Tibial artery (tissue), 4 donors: ENCODE measurements at regions not wholly inside any gene's neighbourhood (a gene's known extent, or its start where the extent isn't known, plus 50 kb on each side); places are given as distances from the start of the nearest gene placed in this dataset.
"Not testable (repeated sequence)": the region's sequence is repeated elsewhere in the genome, so short reads cannot be mapped to it uniquely, and the experiment has no call there.

ENCODE experiments used
- DNase-seq, 2 donors: peaks; one replicate each; pipeline ENCODE4 v3.0.0-alpha.2; 2019
- H3K27ac ChIP-seq, 2 donors: fragments of 200-600 bp; sonication (generic) in 1 of 2; 1 replicate in 1 of 2; 2 replicates in 1 of 2; pipeline ENCODE4 v1.5.1; 2018 to 2019; ENCODE audit warnings: mild to moderate bottlenecking in 1 of 2
- H3K27me3 ChIP-seq, 2 donors: fragments of 200-600 bp; sonication (generic) in 1 of 2; one replicate each; pipeline versions ENCODE4 v1.5.1 to v1.6.0; 2016 to 2019
- H3K36me3 ChIP-seq, 3 donors: fragments of 200-600 bp; sonication (generic) in 2 of 3; one replicate each; pipeline ENCODE4 v1.5.1; 2016 to 2019; ENCODE audit warnings: mild to moderate bottlenecking in 2 of 3
- H3K4me1 ChIP-seq, 4 donors: fragments of 200-600 bp; sonication (generic) in 2 of 4; 1 replicate in 3 of 4; 2 replicates in 1 of 4; pipeline ENCODE4 v1.5.1; 2016 to 2019
- H3K4me3 ChIP-seq, 2 donors: fragments of 200-600 bp; sonication (generic) in 1 of 2; 1 replicate in 1 of 2; 2 replicates in 1 of 2; pipeline ENCODE4 v1.5.1; 2018 to 2019; ENCODE audit warnings: mild to moderate bottlenecking in 2 of 2
- H3K9me3 ChIP-seq, 3 donors: fragments of 200-600 bp; sonication (generic) in 1 of 3; one replicate each; pipeline ENCODE4 v1.5.1; 2016 to 2019
- CTCF ChIP-seq, 2 experiments: fragments of 200-600 bp in 1 of 2; fragments of 450-650 bp in 1 of 2; IDR thresholded peaks; one replicate each; pipeline ENCODE4 v1.5.1; 2017 to 2019; ENCODE audit warnings: antibody characterized with exemption in 2 of 2, mild to moderate bottlenecking in 1 of 2, moderate library complexity in 1 of 2
- intact Hi-C: fragments of 100-400 bp; cut with DNase I; formaldehyde crosslinking; loops from one replicate; pipeline ENCODE4 v1.15.0; 2023; ENCODE audit warnings: low total_unique reads

GRCh38 chr3:18529631-18530030 is 104.5 kb upstream of the SATB1 start:
- DNase-seq: no peak
- no peaks in the 10 kb centered on the region for H3K9me3 ChIP-seq
- H3K27ac ChIP-seq: no peak overlapping the region
- H3K27me3 ChIP-seq: no peaks in the 10 kb centered on the region
- TF ChIP-seq CTCF (IDR thresholded peaks at IDR 0.05): no peak
- H3K4me1 ChIP-seq: no peaks in the 10 kb centered on the region
- intact Hi-C loops: loop anchor here (5.0 kb wide), 1 partner anchor 933 kb away; no protein-coding TSS in a partner anchor
- H3K4me3 ChIP-seq: no peak overlapping the region
- H3K36me3 ChIP-seq: no peaks in the 10 kb centered on the region

- Histone ChIP-seq H3K4me1 (no peaks in the 10 kb centered on the region), H3K27ac (no peak overlapping the region), H3K27me3 (no peaks in the 10 kb centered on the region), H3K9me3 (peaks cover 0 to 3% (median 0%) of the 10 kb centered on the region in 3 donors), H3K4me3 (no peak overlapping the region), H3K36me3 (no peaks in the 10 kb centered on the region)
- no peak for DNase-seq
- no peak for TF ChIP-seq CTCF (IDR thresholded peaks at IDR 0.05)
- intact Hi-C loops: loop anchor here (5.0 kb wide), 1 partner anchor 935 kb away; no protein-coding TSS in a partner anchor
Observed at GRCh38 chr3:18527691-18528090, 102.6 kb upstream of the SATB1 start.

GRCh38 chr3:18526667-18527066 is 101.5 kb upstream of the SATB1 start:
- intact Hi-C loops: loop anchor here (5.0 kb wide), 1 partner anchor 936 kb away; no protein-coding TSS in a partner anchor
- no peak for DNase-seq
- Histone ChIP-seq H3K9me3 (peaks cover 0 to 3% (median 0%) of the 10 kb centered on the region in 3 donors), H3K27me3 (no peaks in the 10 kb centered on the region), H3K4me1 (no peaks in the 10 kb centered on the region), H3K27ac (no peak overlapping the region), H3K36me3 (no peaks in the 10 kb centered on the region), H3K4me3 (no peak overlapping the region)
- TF ChIP-seq CTCF (IDR thresholded peaks at IDR 0.05): no peak

GRCh38 chr3:18516170-18516569 is 91.0 kb upstream of the SATB1 start:
- H3K27ac ChIP-seq, H3K4me3 ChIP-seq, intact Hi-C loops, DNase-seq, H3K4me1 ChIP-seq, H3K9me3 ChIP-seq, H3K36me3 ChIP-seq, H3K27me3 ChIP-seq: not testable (repeated sequence)

GRCh38 chr3:18513091-18513490 is 88.0 kb upstream of the SATB1 start:
- Histone ChIP-seq H3K9me3 (no peaks in the 10 kb centered on the region), H3K4me3 (no peak overlapping the region), H3K27ac (no peak overlapping the region), H3K4me1 (no peaks in the 10 kb centered on the region), H3K27me3 (no peaks in the 10 kb centered on the region), H3K36me3 (no peaks in the 10 kb centered on the region)
- TF ChIP-seq CTCF (IDR thresholded peaks at IDR 0.05): no peak
- intact Hi-C loops: no loop called here
- no peak for DNase-seq

- Histone ChIP-seq H3K4me3 (no peak overlapping the region), H3K27ac (no peak overlapping the region), H3K9me3 (no peaks in the 10 kb centered on the region), H3K36me3 (no peaks in the 10 kb centered on the region), H3K27me3 (no peaks in the 10 kb centered on the region), H3K4me1 (no peaks in the 10 kb centered on the region)
- intact Hi-C loops: no loop called here
- DNase-seq: no peak
- no peak for TF ChIP-seq CTCF (IDR thresholded peaks at IDR 0.05)
Observed at GRCh38 chr3:18512007-18512406, 86.9 kb upstream of the SATB1 start.
